NCI-H1417 (cell line): ENCODE measurements at regions not wholly inside any gene's neighbourhood (a gene's known extent, or its start where the extent isn't known, plus 50 kb on each side); places are given as distances from the start of the nearest gene placed in this dataset.

ENCODE experiments used
- DNase-seq, 3 experiments: peaks; one replicate each; lab custom pipeline; 2025; lab: John Stamatoyannopoulos, UW

- DNase-seq = peak in 1 of 3 experiments; percentile 43
These were observed 500.6 kb downstream of the SI start for GRCh38 chr3:164577667-164578210.

- DNase-seq = no peak
These were observed 505.9 kb downstream of the SI start for GRCh38 chr3:164572436-164572835.

DNA sequence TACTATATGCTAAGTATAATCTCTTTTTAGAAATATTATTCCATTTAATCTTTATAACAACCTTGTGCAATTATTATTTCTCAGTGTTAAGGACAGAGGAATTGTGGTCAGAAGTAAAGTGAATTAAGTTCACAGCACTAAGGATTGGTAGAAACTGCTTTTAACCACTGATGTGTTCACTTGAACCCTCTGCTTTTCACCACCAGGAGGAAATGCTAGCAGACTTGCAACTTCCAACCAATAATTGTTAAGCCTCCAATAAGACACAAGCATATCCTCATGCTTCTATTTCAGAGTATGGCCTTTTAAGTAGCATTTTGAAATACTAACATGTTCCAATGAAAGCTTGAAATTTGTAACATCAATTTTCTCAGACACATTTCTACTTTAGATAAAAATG, 527.4 kb downstream of the SI start:
- DNase-seq = peak in 1 of 3 experiments; percentile 22

DNA sequence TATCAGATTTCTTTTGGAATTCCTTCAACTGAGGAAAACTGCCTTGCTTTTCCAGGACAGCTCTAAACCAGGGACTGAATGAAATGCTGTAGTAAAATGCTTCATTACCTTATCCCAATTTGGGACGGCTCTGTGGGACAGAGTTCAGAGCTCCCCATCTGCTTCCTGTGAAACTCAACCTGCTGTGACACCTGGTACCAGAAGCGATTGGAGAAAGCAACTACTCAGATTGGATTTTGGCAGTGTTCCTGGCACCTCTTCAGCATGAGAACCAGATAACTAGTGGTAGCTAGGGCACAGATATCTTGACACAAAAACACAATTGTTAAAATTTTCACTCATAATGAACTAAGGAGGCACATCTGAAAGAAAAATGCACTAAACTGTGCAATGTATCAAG, 539.1 kb downstream of the SI start:
- no peak for DNase-seq

DNA sequence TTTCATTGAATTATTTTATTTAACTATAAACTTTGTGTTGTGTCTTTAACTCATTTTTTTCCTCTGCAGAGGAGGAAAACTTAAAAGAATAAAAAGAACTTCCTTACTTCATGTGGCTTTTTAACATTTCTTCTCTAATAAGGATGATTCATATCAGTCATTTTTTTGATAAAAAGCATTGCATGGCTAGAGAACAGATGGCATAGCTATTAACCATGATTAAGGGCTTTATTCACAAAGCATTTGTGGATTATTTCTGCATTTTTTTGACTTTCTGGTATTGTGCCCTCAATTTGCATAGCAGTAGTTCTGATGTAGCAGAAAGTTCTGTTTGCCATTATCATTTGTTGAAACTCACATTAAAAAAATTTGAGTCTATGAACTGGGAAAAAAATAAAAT, 540.8 kb downstream of the SI start:
- no peak for DNase-seq

GRCh38 chr3:164533275-164533674, 545.0 kb downstream of the SI start:
- DNase-seq = peak in 2 of 3 experiments; percentile 59 to 91

GRCh38 chr3:164526250-164526649, 552.0 kb downstream of the SI start:
- peak in 1 of 3 experiments; percentile 54 for DNase-seq

- no peak for DNase-seq
These were observed 554.1 kb downstream of the SI start for GRCh38 chr3:164524201-164524600.

GRCh38 chr3:164522073-164522763, 556.1 kb downstream of the SI start:
- DNase-seq = no peak

GRCh38 chr3:164521644-164522043, 556.7 kb downstream of the SI start:
- DNase-seq = no peak

DNA sequence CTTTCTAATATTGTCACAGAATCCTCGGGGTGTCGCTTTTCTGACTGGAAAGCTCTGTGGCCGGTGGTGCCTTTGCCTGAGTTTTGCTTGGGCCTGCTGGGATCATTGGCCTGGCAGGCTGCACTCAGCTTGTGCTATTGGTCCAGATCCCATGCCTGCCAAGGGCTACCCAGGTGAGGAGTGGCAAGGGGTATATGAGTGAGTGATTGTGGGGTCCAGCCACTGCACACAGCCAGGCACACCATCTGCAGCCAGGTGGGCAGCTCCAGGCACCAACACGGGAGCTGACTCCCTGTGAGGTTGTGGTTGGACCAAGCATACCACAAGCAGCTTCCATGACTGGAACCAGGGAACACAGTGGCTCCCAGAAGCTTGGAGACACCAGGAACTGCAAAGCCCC, 557.2 kb downstream of the SI start:
- DNase-seq = no peak

GRCh38 chr3:164515256-164515655, 563.0 kb downstream of the SI start:
- no peak for DNase-seq

GRCh38 chr3:164514576-164514975, 563.7 kb downstream of the SI start:
- DNase-seq = no peak

GRCh38 chr3:164507886-164508285, 570.4 kb downstream of the SI start:
- DNase-seq = no peak

GRCh38 chr3:164498917-164499316, 579.4 kb downstream of the SI start:
- DNase-seq = peak in 1 of 3 experiments; percentile 23

DNA sequence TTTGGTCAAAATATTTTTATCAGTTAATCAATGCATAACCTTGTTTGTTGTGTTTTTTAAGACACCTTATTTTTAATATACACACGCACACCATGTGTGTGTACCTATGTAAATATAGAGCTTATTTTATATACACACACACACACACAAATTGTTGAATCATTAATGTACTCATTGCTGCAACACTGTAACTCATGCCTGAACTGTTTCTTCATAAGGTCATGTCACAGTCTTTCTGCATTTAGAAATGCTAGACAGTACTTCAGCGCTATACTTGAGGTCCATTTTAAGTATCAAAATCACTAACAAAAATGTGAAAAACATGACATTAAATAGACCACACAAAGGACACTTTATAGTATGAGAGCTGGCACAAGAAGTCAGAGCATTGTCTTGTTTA, 589.4 kb downstream of the SI start:
- DNase-seq = no peak

GRCh38 chr3:164486150-164486549, 592.1 kb downstream of the SI start:
- no peak for DNase-seq

DNA sequence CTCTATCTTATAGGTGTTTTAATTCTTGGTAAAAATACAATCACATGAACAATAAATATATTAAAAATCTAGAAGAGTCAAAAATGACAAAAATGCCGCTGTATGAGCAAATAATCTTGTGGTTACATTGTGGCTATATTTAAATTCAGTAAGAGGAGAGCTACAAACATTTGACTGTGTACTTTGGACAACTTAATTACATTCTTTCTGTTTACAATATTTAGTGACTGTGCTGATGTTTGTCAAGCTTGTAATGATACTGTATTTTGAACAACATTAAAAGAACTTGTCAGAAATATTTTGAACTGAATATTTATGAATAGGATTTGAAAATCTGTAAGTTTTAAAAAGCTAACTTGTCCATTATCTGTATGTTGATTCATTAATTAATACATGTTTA, 598.3 kb downstream of the SI start:
- DNase-seq = peak in 1 of 3 experiments; percentile 73

GRCh38 chr3:164479406-164479805, 598.9 kb downstream of the SI start:
- DNase-seq = peak in 1 of 3 experiments; percentile 72

- DNase-seq = no peak
These were observed 600.0 kb downstream of the SI start for GRCh38 chr3:164478323-164478722.

GRCh38 chr3:164477403-164477802, 600.9 kb downstream of the SI start:
- DNase-seq = no peak

- no peak for DNase-seq
These were observed 601.7 kb downstream of the SI start for GRCh38 chr3:164476631-164477030.

- DNase-seq = no peak
These were observed 607.8 kb downstream of the SI start for GRCh38 chr3:164470471-164470870.

- DNase-seq = no peak
These were observed 610.2 kb downstream of the SI start for GRCh38 chr3:164468055-164468454.
